ENCODE measurements at regions not wholly inside any gene's neighbourhood (a gene's known extent, or its start where the extent isn't known, plus 50 kb on each side); places are given as distances from the start of the nearest gene placed in this dataset.

- DNase-seq (ENCODE audit: low read depth in 1 of 2, low spot score in 1 of 2) = no peak
These were observed 710.0 kb upstream of the ARGLU1 start for GRCh38 chr13:107277911-107278310.

GRCh38 chr13:107276936-107277335 is 709.0 kb upstream of the ARGLU1 start:
- no peak for DNase-seq (ENCODE audit: low read depth in 1 of 2, low spot score in 1 of 2)

- no peak for DNase-seq (ENCODE audit: low read depth in 1 of 2, low spot score in 1 of 2)
These were observed 708.1 kb upstream of the ARGLU1 start for GRCh38 chr13:107275945-107276614.

- DNase-seq (ENCODE audit: low read depth in 1 of 2, low spot score in 1 of 2) = no peak
These were observed 707.4 kb upstream of the ARGLU1 start for GRCh38 chr13:107275312-107275711.

DNA sequence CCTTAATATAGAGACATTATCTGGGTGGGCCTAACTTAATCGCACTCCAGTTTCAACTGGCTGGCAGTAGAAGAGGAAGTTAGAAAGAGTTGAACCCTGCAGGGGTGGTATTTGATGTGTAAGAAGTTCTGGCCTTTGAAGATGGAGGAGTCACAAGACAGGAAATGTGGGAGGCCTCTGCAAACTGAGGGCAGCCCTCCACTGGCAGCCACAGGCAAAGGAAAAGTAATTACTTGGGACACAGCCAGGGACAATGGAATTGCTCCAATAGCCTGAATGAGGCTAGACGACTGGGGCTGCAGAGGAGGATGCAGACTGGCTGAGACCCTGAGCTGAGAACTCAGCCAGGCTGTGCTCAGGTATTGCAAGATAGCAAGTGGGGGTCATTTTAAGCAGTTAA is 703.3 kb upstream of the ARGLU1 start:
- no peak for DNase-seq (ENCODE audit: low read depth in 1 of 2, low spot score in 1 of 2)

- DNase-seq (ENCODE audit: low read depth in 1 of 2, low spot score in 1 of 2) = no peak
These were observed 698.7 kb upstream of the ARGLU1 start for GRCh38 chr13:107266657-107267056.

GRCh38 chr13:107258599-107259187 is 690.8 kb upstream of the ARGLU1 start:
- DNase-seq (ENCODE audit: low read depth in 1 of 2, low spot score in 1 of 2) = no peak

- DNase-seq (ENCODE audit: low read depth in 1 of 2, low spot score in 1 of 2) = no peak
These were observed 686.5 kb upstream of the ARGLU1 start for GRCh38 chr13:107254392-107254791.

GRCh38 chr13:107252428-107252827 is 684.5 kb upstream of the ARGLU1 start:
- DNase-seq (ENCODE audit: low read depth in 1 of 2, low spot score in 1 of 2) = no peak

GRCh38 chr13:107252021-107252420 is 684.1 kb upstream of the ARGLU1 start:
- no peak for DNase-seq (ENCODE audit: low read depth in 1 of 2, low spot score in 1 of 2)

- no peak for DNase-seq (ENCODE audit: low read depth in 1 of 2, low spot score in 1 of 2)
These were observed 683.4 kb upstream of the ARGLU1 start for GRCh38 chr13:107251341-107251740.

GRCh38 chr13:107250628-107251027 is 682.7 kb upstream of the ARGLU1 start:
- no peak for DNase-seq (ENCODE audit: low read depth in 1 of 2, low spot score in 1 of 2)

DNA sequence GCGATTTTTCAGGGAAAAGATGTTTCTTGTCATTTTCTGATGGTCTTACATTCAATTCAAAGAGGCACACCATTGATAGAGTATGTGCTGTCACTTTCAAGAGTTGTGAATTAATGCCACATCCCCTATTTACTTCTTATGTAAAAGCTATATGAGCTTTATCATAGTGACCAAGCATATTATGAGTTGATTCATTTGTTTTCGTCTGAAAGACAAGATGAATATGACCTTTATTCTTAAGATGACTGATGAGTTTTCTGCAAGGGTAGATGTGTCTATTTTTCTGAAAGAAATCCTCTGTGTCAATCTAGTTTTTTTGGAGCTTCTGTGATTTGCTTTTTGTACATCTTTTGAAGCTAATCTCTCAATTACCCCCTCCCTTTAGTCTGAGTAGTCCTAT is 676.3 kb upstream of the ARGLU1 start:
- no peak for DNase-seq (ENCODE audit: low read depth in 1 of 2, low spot score in 1 of 2)

DNA sequence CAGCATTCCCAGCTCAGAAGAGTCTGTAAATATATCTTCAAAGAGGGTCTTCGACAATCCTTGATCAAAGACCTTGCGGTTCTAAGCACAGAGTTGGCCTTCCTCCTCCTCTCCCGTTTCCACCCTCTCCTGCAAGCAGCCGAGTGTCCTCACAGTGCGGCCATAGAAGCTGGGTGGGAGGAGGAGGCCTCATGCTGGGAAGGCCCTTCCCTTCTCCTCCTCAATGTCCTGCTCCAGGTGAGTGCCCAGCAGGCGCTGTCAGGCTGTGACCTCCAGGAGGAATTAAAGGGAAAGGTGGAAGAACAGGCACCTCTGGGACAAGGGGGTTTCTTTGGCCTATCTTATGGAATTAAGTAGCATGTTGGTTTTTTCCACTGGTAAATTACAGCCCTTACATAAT is 674.2 kb upstream of the ARGLU1 start:
- DNase-seq (ENCODE audit: low read depth in 1 of 2, low spot score in 1 of 2) = no peak

DNA sequence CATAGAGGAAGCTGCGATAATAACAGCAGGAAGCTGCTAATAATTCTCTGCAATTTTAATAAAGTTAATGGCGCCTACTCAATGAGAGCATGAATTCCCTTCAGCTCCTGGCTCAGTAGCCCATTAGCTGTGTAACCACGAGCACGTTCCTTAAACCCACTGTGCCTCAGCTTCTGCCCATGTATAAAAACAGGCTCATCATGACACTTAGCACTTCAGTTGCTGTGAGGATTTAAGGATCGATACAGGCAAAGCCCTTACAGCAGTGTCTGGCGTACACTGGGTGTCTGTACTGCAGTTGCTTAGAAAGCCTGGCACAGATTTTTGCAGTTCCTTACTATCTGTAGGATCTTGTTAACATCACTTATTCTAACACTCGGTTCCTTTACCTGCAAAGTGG is 673.4 kb upstream of the ARGLU1 start:
- DNase-seq (ENCODE audit: low read depth in 1 of 2, low spot score in 1 of 2) = no peak

DNA sequence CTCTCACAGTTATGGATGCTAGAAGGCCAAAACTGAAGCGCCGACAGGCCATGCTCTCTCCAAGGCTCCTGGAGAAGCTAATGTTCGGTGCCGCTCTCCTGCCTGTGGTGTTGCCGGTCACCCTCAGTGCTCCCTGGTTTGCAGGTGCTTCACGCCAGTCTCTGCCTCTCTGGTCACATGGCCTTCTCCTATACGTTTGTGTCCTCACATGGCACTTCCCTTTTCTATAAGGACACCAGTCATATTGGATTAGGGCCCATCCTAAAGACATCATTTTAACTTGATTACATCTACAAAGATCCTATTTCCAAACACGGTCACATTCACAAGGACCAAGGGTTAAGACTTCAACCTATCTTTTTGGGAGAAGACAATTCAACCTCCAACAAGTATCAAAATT is 671.3 kb upstream of the ARGLU1 start:
- no peak for DNase-seq (ENCODE audit: low read depth in 1 of 2, low spot score in 1 of 2)

DNA sequence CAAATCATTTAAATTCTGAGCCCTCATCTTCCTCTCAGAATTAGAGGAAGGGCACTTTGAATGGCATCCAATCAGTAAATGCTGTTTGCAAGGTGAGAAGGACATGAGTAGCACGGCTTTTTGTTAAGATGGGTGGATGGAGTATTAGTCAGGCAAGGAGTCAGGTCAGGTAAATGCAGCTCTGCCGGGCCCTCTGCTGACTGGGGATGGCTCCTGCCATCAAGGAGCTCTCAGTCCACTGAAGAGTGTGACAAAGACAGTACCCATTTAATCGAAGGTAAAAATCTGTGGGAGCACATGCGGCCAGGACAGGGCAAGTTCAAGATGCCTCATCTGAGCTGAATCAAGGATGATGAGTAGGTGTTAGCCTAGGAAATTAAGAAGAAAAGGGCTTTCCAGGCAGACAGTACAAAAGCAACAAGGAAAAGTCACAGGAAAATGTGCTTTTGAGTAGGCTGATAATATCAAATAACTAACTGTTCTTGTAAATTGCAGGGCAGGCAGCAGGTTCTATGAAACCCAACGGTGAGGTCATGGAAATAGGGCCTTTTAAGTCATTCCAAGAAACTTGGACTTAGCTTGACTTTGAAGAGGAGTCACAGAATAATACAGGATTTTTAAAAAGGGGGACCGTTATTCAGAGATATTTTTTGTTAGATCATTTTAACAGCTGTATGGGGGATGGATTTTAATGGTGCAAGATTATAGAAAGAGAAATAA is 670.5 kb upstream of the ARGLU1 start:
- no peak for DNase-seq (ENCODE audit: low read depth in 1 of 2, low spot score in 1 of 2)

DNA sequence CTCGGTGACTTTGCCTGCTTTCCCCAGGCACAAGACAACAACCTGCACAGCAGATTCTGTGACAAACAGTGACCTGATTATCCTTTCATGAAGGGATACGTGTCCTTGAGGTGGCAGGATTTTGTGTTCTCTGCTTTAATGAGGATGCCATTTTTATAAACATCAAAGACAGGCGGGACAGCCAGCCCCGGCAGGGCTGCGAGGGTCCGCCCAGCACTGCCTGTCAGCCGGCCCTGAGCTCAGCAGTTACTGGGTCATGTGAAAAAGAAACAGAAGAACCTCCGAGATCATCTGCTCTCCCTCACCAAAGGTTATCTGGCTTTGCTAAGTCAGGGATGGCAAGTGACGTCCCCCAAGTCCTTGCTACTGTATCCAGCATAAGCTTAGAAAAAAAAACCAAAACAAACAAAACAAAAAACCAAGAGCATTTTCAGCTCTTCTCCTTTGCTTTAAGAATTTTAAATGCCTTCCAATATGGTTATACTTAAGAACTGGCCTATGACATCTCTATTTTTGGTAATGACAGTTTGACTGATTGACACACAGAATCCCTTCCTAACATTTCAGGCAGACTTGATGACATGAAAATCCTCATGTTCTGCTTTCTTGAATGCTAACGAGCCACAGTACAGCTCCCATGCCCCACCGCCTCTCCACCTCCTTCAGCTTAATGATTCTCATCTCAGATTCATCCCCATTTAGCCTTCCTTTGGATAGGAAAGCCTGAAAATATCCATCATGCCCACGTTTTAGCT is 666.6 kb upstream of the ARGLU1 start:
- DNase-seq (ENCODE audit: low read depth in 1 of 2, low spot score in 1 of 2) = no peak

DNA sequence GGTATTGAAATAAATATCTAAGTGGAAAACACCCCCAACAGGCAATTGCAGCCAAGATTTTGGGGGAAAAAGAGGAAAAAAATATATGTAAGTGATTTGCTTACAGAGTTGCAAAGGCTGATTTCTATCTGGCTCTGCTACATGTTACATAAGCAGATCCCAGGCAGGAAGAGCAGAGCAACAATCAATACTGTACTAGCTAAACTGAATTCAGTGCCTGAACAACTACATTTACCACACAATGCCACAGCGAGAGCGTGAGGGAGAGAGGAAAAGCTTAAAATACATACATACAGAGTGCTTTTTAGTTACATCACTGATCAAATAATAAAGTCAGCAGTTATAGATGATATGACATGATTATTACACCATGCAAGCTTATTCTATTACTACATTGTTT is 665.6 kb upstream of the ARGLU1 start:
- DNase-seq (ENCODE audit: low read depth in 1 of 2, low spot score in 1 of 2) = no peak

DNA sequence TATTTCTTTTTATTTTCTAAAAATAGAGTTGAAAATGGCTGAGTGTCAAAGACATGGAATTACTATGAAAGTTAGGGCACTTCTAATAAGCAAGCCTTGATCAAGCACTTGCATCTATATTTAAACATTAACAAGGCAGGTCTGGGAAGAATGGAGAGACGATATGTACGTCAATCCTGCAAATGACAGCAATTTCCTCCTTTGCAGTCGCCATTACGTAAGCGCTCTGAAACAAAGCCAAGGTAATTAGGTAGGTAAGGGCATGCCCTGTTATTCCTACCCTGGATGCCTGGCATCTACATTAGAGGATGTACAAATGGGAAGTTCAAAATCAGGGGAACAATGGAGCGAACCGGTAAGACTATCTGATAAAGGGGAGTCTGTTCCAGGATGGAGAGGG is 664.0 kb upstream of the ARGLU1 start:
- no peak for DNase-seq (ENCODE audit: low read depth in 1 of 2, low spot score in 1 of 2)

- no peak for DNase-seq (ENCODE audit: low read depth in 1 of 2, low spot score in 1 of 2)
These were observed 655.9 kb upstream of the ARGLU1 start for GRCh38 chr13:107223867-107224266.

GRCh38 chr13:107222597-107222996 is 654.7 kb upstream of the ARGLU1 start:
- no peak for DNase-seq (ENCODE audit: low read depth in 1 of 2, low spot score in 1 of 2)
